GM21619 (cell line): ENCODE measurements at regions not wholly inside any gene's neighbourhood (a gene's known extent, or its start where the extent isn't known, plus 50 kb on each side); places are given as distances from the start of the nearest gene placed in this dataset.
"Not testable (repeated sequence)": the region's sequence is repeated elsewhere in the genome, so short reads cannot be mapped to it uniquely, and the experiment has no call there.

ENCODE experiments used
- ATAC-seq: cut with Tn5 transposase; IDR thresholded peaks from one replicate; pipeline ENCODE4 v1.9.1; 2021; ENCODE audit not compliant: unreplicated experiment

DNA sequence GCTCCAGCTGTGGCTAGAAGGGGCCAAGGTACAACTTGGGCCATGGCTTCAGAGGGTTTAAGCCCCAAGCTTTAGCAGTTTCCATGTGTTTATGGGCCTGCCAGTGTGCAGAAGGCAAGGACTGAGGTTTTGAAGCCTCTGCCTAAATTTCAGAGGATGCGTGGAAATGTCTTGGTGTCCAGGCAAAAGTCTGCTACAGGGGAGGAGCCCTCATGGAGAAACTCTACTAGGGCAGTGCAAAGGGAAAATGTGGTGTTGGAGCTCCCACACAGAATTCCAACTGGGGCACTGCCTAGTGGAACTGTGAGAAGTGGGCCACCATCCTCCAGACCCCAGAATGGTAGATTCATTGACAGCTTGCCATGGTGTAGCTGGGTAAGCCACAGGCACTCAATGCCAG is 527.2 kb upstream of the RORB start:
- ATAC-seq: no peak

DNA sequence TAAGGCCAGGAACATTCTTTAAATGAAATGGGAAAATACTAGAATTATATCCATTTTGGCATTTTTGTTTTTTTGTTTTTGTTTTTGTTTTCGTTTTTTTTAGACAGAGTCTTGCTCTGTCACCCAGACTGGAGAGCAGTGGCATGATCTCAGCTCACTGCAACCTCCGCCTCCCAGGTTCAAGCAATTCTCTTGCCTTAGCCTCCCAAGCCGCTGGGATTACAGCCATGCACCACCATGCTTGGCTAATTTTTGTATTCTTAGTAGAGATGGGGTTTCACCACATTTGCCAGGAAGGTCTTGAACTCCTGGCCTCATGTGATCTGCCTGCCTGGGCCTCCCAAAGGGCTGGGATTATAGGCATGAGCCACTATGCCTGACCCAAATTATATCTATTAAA is 520.7 kb upstream of the RORB start:
- not testable (repeated sequence) for ATAC-seq

DNA sequence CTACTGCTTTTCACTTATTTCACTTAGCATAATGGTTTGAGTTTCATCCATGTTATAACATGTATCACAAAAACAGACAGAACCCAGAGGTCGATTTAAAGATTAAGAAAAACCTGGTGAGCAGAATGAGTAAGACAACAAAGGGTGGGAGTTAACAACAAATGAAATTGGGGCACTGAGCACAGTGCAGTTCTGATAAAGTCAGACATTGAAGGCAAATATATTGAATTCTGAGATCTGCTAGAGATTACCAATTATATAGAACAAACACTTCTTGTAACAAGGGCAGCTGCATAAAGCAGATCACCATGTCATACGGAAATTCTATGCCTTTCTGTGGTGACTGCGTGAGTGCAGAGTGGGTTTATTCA is 517.3 kb upstream of the RORB start:
- no peak for ATAC-seq

DNA sequence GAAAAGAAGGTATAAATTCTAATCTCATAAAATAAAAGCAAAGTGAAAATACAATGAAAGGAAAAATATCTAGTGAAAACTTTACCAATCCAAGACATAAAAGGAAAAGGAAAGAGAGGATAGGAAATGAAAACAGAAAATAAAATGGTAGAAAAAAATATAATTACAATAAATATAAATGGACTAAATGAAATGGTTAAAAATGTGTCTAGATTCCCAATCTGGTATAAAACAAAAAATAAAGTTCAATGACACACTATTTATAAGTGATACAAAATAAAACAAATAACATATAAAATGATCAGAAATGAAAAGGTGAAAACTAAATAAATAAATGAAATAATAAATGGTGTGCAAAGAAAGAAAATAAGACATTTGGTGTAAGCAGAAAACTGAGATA is 516.4 kb upstream of the RORB start:
- ATAC-seq: no peak

DNA sequence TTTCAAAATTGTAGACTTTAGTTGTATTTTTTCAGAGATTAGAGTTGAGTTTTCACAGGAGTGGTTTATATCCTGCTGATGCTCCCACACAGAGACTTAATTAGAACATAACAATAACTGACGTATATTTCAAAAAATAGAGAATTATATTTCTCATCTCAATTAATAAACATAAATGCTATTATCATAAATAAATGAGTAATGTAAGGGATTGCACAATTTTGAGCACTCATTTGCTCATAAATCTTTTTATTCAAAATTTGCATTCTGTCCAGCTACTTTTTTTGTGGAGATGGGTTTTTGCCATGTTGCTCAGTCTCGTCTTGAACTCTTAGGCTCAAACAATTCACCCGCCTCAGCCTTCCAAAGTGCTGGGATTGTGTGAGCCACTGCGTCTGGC is 515.7 kb upstream of the RORB start:
- ATAC-seq: no peak

DNA sequence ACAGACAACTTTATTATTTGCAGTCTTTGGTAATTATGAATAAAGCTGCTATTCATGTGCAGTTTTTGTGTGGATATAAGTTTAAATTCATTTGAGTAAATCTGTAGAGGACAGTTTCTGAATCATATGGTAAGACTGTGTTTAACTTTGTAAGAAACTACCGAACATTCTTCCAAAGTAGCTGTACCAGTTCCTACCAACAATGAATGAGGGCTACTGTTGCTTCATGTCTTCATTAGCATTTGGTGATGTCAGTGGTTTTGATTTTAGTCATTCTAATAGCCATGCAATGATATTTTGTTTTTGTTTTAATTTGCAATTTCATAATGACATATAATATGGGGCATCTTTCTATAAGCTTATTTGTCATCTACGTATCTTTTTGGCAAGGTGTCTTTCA is 501.3 kb upstream of the RORB start:
- no peak for ATAC-seq

DNA sequence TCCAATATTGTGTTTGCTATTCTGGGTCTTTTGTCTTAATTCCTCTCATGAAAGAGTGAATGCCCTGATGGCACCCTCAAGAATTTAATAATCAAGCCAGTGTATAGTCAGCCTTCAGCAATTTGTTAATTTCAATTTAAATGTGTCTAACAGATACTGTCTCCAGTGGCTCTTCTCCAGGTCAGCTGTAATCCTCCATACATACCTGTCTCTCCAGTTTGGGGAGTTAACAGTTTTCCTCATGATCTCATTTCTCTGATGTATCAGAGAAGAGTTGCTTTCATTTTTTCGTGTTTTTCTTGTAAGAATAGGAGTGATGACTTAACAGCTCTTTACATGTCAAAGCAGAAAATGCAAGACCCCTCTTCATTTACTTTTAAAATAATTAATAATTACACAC is 500.3 kb upstream of the RORB start:
- no peak for ATAC-seq

DNA sequence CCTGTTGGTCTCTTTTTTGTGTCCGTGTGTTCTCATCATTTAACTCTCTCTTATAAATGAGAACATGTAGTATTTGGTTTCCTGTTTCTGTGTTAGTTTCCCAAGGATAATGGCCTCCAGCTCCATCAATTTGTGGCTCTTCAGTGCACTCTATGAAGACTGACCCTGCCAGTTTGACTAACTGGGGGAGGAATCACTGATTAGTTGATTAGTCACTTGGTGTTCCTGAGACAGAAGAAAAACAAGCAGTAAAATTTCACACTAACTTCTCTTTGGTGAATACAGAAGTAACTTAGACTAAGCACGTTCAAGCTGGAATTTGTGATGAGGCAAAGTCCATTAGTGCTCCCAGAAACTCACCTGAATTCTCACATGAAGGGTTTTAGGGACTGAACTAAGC is 495.8 kb upstream of the RORB start:
- no peak for ATAC-seq

DNA sequence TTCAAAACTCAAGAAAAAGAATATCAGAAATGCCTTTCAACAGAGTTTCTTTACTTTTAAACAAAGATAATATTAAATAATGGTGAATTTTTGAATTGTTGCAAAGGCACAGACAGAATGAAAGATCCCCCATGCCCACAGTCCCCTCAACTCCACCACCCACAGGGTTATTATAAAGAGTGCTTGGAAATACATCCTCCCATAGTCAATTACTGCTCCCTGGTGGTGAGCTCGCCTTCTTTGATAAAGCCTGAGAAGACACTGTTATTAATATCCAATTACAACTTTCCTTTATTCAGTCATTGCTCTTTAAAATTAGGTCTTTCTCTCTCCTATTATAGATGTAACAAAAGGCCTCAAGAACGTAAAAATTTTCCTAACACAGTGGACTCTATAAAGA is 490.2 kb upstream of the RORB start:
- ATAC-seq: no peak

DNA sequence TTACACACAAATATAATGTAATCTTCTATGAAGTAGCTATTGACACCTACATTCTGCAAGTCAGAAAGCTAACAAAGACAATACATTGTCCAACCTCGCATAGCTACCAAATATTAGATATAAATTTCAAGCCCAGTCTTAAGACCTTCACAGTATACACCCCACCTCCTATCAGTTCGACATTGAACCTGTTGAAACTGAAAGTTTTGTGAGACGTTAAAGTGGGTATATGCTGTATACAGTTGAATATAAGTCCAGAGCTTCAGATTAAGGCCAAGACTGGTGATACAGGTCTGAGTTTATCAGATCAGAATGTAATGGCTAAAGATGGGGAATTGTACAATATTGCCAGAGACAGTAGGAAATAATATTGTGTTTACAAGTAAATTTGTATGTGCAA is 489.3 kb upstream of the RORB start:
- ATAC-seq: no peak

DNA sequence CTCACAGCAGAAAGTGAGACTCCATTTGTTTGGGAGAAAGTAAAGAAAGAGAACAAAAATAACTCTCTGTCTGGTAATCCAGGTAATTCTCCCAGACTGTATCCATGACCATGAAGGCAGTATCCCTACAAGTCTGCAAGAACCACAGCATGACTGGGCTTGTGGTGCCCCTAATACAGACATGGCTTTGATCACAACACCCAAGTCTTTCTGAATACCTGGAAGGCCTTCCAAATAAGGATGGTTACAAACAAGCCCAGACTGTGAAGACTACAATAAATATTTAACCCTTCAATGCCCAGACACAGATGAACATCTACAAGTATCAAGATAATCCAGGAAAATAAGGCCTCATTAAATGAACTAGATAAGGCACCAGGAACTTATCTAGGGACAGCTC is 481.1 kb upstream of the RORB start:
- ATAC-seq: no peak

DNA sequence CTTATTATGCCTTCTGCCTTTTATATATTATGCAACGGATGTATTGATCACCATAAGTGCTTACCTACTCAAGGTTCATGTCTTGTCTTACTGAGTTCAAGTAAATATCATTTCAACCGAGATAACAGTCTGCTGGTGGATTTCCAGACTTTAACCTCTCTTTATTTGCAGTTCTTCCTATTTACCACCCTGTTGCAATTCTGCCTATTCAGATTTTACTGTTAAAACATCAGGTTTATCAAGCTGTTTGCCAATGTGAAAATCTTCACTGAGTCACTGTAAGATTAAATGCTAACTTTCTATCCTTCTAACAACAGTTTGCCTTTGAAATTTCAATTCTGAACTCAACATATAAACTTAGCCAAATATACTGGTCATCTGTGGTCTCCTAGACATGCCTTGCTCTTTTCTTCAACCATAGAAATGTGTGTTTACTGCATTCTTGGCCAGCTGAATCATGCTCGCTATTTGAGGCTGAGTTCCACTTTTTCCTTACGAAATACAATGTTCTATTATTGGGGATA is 471.7 kb upstream of the RORB start:
- ATAC-seq: no peak

DNA sequence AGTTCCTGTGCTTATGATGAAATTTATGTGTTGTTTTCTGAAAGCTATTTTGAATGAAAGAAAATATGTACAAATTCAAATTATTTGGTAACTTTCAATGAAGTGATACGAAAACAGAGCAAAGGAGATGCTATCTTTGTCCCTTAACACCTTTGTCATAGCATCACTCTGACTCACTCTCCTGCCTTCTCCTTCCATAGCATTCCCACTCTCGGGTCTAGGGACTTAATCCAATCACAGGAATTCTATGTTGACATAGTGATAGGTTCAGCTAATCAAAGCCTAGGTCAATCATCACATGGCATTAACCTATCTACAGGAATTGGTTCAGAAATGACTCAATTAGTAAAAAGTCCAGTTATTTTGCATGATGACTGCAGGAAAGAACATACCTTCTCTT is 464.7 kb upstream of the RORB start:
- no peak for ATAC-seq

DNA sequence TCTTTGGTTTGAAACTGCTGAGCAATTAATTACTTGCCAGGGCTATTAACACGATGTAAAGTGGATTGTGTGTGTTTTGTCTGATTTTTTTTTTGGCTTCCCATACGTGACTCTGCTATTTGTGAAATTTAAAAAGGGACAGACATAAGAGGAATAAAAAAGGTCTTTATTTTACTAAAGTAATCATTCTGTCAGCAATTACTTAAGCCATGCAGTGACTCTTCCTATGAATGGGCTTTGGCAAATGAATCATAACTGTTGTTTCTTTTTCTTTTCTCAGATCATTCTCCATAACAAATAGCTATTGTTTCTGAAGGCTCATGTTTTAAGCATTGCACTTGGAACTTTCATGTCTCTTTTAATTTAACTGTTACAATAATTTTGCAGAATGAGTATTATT is 461.3 kb upstream of the RORB start:
- no peak for ATAC-seq

DNA sequence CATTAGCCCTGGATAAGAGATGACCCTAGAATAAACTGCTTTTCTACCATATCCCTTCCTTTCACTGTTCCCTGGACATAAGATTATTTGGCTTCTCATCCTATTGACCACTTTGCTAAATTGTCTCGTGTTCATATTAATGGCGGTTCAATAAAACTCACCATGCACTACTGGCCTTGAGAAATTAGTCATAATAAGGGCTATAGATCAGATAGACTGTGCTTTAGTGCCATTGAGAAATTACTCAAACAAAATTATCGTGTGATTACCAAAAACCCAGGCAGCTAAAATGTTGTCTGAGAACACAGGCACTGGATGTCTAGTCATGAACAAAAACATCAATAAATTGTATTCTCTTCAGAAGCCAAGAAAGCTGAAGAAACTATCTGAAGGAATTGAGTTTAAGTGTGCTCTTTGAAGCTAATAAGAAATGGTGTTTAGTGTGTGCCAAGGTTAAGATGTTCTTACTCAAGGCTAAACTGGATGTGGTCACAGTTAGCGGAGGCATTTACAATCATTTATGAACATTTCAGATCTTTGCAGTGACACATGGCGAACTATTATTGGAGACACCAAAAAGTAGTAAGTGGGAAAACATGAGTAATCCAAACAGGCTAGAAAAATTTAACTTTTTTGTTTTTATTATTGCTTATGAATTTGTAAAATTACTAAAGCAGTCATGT is 460.4 kb upstream of the RORB start:
- peak; percentile 65 for ATAC-seq

DNA sequence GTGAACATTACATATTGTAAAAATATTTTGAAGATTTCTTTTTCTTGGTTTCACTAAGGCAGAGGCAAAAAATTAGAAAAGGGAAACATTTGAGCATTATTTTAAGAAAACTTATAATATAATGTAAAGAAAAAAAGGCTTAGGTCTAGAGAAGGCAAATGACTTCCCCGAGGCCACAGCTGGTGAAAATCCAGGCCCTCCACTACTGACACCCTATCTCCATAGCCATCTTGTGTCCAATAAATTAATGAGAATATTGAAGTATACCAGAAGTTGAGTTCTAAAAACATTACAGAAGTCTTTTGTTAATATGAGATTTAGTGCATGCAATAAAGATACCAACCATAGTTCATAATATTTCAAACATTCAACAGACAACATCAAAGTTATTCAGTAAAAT is 459.9 kb upstream of the RORB start:
- ATAC-seq: no peak

DNA sequence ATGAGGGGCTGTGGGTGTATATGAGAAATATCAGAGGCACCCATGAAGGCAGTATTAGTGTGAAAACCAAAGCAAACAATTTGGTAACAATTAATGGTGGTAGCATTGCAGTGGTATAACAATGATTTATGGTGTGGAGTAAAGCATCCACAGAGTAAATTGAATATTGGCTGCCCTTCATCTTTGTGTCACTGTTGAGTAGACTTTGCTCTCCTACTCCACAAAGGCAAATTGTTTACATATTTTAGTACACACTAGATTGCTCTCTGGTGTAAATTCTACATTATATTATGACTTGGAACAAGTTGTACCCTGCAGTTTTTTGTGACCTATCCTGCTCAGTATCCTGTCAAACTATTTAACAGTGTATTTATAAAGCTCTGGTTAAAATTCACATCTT is 455.5 kb upstream of the RORB start:
- no peak for ATAC-seq

DNA sequence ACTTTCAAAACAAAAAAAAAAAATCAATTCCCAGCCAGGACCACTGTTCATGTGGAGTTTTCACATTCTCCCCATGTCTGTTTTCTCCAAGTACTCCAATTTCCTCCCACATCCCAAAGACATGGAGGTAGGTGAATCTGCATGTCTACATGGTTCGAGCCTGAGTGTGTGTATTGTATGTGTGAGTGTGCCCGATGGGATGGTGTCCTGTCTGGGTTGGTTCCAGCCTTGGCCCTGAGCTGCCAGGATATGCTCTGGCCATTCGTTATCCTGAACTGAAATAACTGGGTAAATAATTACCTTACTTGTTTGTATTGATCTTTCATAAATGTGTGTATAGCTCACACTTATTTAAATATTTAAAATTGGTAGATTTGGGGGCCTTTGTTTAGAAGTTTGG is 452.3 kb upstream of the RORB start:
- ATAC-seq: no peak

DNA sequence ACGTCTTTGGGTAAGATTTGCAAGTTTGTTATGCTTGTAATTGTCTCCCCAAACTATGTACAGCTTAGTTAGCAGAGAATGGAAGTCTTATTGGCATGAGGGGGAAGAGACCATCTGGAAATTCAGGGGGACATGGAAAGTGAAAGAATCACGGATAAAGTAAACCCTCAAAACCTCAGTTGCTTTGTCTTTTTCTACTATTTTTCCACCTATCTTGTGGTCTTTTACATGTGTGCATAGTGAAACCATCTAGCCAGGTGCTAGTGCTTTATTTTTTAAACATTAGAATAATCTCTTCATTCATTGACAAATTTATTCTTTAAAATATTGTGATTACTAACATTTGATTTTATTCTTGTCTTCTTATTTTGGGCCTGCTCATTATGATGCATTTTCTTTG is 441.1 kb upstream of the RORB start:
- ATAC-seq: no peak

DNA sequence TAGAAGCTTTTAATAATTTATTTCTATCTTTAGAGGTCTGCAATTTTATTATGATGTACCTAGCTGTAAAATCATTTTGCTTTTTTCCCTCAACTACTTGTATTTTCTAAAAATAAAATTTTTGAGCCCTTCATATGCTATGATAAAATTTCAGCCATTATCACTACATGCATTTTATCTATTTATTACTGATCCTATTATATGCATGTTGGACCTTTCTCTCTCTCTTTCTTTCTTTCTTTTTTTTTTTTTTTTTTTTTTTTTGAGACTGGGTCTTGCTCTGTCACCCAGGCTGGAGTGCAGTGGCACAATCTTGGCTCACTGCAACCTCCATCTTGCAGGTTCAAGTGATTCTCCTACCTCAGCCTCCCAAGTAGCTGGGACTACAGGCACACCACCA is 440.1 kb upstream of the RORB start:
- not testable (repeated sequence) for ATAC-seq

DNA sequence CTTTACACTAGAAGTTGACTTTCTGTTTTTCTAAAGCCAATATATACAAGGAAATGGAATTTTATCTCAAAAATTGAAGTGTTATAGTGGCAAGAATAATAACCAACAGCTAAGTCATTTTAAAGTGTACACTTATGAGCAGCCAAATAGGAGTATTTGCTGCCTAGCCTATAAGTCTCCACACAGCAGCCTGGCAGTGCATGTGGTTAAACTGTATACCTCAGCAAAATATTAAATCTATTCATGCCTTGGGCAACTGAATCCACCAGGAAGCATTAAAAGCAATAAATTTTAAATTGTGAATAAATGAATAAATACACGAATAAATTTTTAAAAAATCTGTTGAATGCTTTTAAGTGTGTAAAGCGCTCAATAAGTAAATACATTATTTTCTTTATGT is 432.4 kb upstream of the RORB start:
- no peak for ATAC-seq

DNA sequence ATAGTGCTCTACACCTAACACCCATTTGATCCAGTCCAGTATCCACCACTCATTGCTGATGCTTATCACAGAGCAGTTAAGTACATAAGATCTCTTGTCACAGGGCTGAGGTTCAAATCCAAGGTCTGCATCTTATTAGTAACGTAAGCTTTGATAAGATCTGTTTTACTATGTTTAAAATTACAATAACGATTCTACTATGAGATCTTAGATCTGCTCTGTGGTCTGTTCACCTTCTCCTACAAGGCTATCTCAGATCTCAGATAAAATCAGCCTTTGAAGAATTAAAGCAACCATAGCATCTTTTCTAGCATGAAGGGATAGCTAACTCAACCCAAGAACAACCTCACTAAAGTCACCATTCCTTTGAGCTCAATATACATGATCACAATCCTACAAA is 431.0 kb upstream of the RORB start:
- no peak for ATAC-seq

DNA sequence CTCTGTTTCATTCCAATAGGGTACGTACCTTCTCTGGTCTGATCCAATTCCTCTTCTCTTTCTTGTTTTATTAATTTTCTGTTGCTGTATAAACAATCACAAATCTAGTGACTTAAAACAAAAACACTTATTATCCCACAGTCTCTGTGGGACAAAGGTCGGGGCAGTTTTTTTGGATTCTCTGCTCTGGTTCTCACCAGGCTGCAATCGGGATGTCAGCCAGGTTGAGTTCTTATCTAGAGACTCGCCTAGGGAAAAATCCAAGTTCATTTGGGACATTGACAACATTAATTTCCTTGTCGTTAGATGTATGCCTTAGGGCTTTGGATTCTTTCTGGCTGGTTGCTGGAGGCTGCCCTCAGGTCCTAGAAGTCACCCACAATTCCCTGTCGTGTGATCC is 430.5 kb upstream of the RORB start:
- ATAC-seq: no peak

DNA sequence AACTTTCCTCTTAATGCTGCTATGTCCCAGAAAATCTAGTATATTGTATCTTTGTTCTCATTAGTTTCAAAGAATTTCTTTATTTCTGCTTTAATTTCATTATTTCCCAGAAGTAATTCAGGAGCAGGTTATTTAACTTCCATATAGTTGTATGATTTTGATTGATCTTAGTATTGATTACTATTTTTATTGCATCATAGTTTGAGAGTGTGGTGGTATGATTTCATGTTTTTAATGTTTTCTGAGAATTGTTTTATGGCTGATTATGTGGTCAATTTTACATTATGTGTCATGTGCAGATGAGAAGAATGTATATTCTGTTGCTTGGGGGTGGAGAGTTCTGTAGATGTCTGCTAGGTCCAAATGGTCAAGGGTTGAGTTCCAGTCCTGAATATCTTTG is 425.6 kb upstream of the RORB start:
- ATAC-seq: no peak
